ENCODE measurements at regions not wholly inside any gene's neighbourhood (a gene's known extent, or its start where the extent isn't known, plus 50 kb on each side); places are given as distances from the start of the nearest gene placed in this dataset.

DNA sequence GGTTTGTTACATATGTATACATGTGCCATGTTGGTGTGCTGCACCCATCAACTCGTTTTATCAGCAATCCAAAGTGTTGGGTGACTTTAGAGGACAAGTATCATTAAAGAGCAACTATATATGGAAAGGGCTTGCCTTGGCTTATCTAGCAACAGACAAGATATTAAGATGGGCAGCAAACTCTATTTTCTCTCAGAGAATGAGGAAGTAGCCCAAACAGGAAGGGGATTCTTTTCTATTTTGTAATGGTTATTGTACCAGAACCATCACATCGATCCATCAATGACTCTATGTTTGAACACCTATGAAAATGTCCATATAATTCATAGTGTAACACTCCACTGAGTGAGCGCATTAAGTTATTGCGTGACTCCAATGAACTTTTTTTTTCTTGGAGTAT, 260.1 kb upstream of the SLC24A2 start:
- H2BK120ac ChIP-seq (ENCODE audit: insufficient read depth, low read length, poor library complexity), result no peak overlapping the region
- H2AFZ ChIP-seq (ENCODE audit: insufficient read depth, low read length, poor library complexity), result no peak overlapping the region
- no CpG with 5 or more reads among the region's 4 CpGs for WGBS (ENCODE audit: extremely low coverage, insufficient coverage, insufficient read length)
- H3K36me3 ChIP-seq (ENCODE audit: control insufficient read depth in 1 of 2, insufficient read depth in 2 of 2, low read length in 2 of 2), result no peaks in the 10 kb centered on the region
- no peak overlapping the region for H3K23ac ChIP-seq (ENCODE audit: low read length)
- no peaks in the 10 kb centered on the region for H3K79me2 ChIP-seq (ENCODE audit: control insufficient read depth, insufficient read depth, low read length, poor library complexity)
- no peak overlapping the region for H2BK12ac ChIP-seq (ENCODE audit: low read length)
- no peak overlapping the region for H3K4me3 ChIP-seq (ENCODE audit: low read depth, low read length)
- H3K4me1 ChIP-seq (ENCODE audit: control insufficient read depth in 1 of 2, insufficient read depth in 2 of 2, low read length in 2 of 2), result no peaks in the 10 kb centered on the region
- H4K12ac ChIP-seq (ENCODE audit: low read depth, low read length), result no peak overlapping the region
- H2AK5ac ChIP-seq (ENCODE audit: low read length), result no peak overlapping the region
- no peaks in the 10 kb centered on the region for H3K79me1 ChIP-seq (ENCODE audit: low read length)
- no peak overlapping the region for H3K9ac ChIP-seq (ENCODE audit: low read length)
- no peak overlapping the region for H3K27ac ChIP-seq (ENCODE audit: low read depth, low read length)
- no peak overlapping the region for H4K91ac ChIP-seq (ENCODE audit: low read depth, low read length)
- H2BK5ac ChIP-seq (ENCODE audit: low read depth, low read length, poor library complexity), result no peak overlapping the region
- no peak overlapping the region for H3K18ac ChIP-seq (ENCODE audit: low read length)
- DNase-seq, result no peak
- H3K9me3 ChIP-seq (ENCODE audit: insufficient read depth, low read depth, low read length), result no peaks in the 10 kb centered on the region
- H3K4ac ChIP-seq (ENCODE audit: low read depth, low read length), result no peak overlapping the region
- no peaks in the 10 kb centered on the region for H3K27me3 ChIP-seq (ENCODE audit: insufficient read depth, low read length)
- no peak overlapping the region for H3K4me2 ChIP-seq (ENCODE audit: low read length)
- H4K8ac ChIP-seq (ENCODE audit: low read depth, low read length), result no peak overlapping the region
- no peak overlapping the region for H3K14ac ChIP-seq (ENCODE audit: low read length)

DNA sequence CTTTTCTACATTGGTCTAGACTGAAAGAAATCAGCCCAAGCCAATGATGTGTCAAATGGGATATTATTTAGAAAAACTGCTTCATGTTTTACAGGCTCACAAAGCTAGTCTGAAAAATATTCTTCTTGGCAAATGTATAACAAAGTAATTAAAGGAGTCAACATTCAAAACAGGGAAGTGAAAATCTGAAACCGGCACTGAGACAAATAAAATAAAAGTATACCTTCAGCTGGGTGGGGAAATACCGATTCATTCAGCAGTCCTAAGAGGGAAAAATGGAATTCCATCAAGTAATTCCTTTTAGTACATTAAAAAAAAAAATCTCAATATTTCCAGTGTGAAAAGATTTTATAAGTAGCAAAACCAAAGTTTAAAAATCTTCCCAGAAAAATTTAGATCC, 259.6 kb upstream of the SLC24A2 start:
- Histone ChIP-seq H2BK5ac (ENCODE audit: low read depth, low read length, poor library complexity) (no peak overlapping the region), H3K18ac (ENCODE audit: low read length) (no peak overlapping the region), H2AK5ac (ENCODE audit: low read length) (no peak overlapping the region), H3K79me1 (ENCODE audit: low read length) (no peaks in the 10 kb centered on the region), H3K4me3 (ENCODE audit: low read depth, low read length) (no peak overlapping the region), H2AFZ (ENCODE audit: insufficient read depth, low read length, poor library complexity) (no peak overlapping the region), H2BK120ac (ENCODE audit: insufficient read depth, low read length, poor library complexity) (no peak overlapping the region), H3K23ac (ENCODE audit: low read length) (no peak overlapping the region), H3K14ac (ENCODE audit: low read length) (no peak overlapping the region), H4K8ac (ENCODE audit: low read depth, low read length) (no peak overlapping the region), H3K9me3 (ENCODE audit: insufficient read depth, low read depth, low read length) (no peaks in the 10 kb centered on the region), H4K12ac (ENCODE audit: low read depth, low read length) (no peak overlapping the region), H3K36me3 (ENCODE audit: control insufficient read depth in 1 of 2, insufficient read depth in 2 of 2, low read length in 2 of 2) (no peaks in the 10 kb centered on the region), H3K27ac (ENCODE audit: low read depth, low read length) (no peak overlapping the region), H3K4me2 (ENCODE audit: low read length) (no peak overlapping the region), H3K9ac (ENCODE audit: low read length) (no peak overlapping the region), H3K79me2 (ENCODE audit: control insufficient read depth, insufficient read depth, low read length, poor library complexity) (no peaks in the 10 kb centered on the region), H3K4me1 (ENCODE audit: control insufficient read depth in 1 of 2, insufficient read depth in 2 of 2, low read length in 2 of 2) (no peaks in the 10 kb centered on the region), H4K91ac (ENCODE audit: low read depth, low read length) (no peak overlapping the region), H3K4ac (ENCODE audit: low read depth, low read length) (no peak overlapping the region), H3K27me3 (ENCODE audit: insufficient read depth, low read length) (no peaks in the 10 kb centered on the region), H2BK12ac (ENCODE audit: low read length) (no peak overlapping the region)
- WGBS (ENCODE audit: extremely low coverage, insufficient coverage, insufficient read length), result no CpG with 5 or more reads among the region's 2 CpGs
- no peak for DNase-seq

DNA sequence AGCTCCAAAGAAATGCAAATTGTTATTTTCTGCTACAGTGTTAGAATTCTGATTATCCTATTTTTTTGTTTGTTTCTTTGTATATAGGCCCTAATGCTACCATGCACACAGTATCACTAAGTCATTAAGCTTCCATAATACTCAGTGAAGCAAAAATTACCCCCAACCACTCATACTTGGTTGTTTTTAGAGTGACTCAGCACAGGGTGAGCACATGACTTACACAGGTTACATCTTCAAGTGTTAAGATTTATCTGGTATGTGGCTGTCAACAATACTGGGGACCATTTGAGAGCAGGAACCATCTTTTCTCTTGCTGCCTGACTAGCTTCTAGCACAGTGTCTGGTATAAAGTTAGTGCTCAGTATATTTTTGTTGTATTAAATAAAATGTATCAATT, 255.8 kb upstream of the SLC24A2 start:
- H4K8ac ChIP-seq (ENCODE audit: low read depth, low read length), result no peak overlapping the region
- H3K9me3 ChIP-seq (ENCODE audit: insufficient read depth, low read depth, low read length), result no peaks in the 10 kb centered on the region
- no peak overlapping the region for H3K23ac ChIP-seq (ENCODE audit: low read length)
- no peak for DNase-seq
- H2BK12ac ChIP-seq (ENCODE audit: low read length), result no peak overlapping the region
- no peak overlapping the region for H2AFZ ChIP-seq (ENCODE audit: insufficient read depth, low read length, poor library complexity)
- no peak overlapping the region for H2BK5ac ChIP-seq (ENCODE audit: low read depth, low read length, poor library complexity)
- H2AK5ac ChIP-seq (ENCODE audit: low read length), result no peak overlapping the region
- no peak overlapping the region for H3K4me2 ChIP-seq (ENCODE audit: low read length)
- H3K4me1 ChIP-seq (ENCODE audit: control insufficient read depth in 1 of 2, insufficient read depth in 2 of 2, low read length in 2 of 2), result no peaks in the 10 kb centered on the region
- H4K12ac ChIP-seq (ENCODE audit: low read depth, low read length), result no peak overlapping the region
- no peaks in the 10 kb centered on the region for H3K79me2 ChIP-seq (ENCODE audit: control insufficient read depth, insufficient read depth, low read length, poor library complexity)
- no peak overlapping the region for H3K4me3 ChIP-seq (ENCODE audit: low read depth, low read length)
- H3K79me1 ChIP-seq (ENCODE audit: low read length), result no peaks in the 10 kb centered on the region
- H3K9ac ChIP-seq (ENCODE audit: low read length), result no peak overlapping the region
- H3K27ac ChIP-seq (ENCODE audit: low read depth, low read length), result no peak overlapping the region
- H3K36me3 ChIP-seq (ENCODE audit: control insufficient read depth in 1 of 2, insufficient read depth in 2 of 2, low read length in 2 of 2), result no peaks in the 10 kb centered on the region
- H3K14ac ChIP-seq (ENCODE audit: low read length), result no peak overlapping the region
- H2BK120ac ChIP-seq (ENCODE audit: insufficient read depth, low read length, poor library complexity), result no peak overlapping the region
- no peak overlapping the region for H4K91ac ChIP-seq (ENCODE audit: low read depth, low read length)
- no peak overlapping the region for H3K4ac ChIP-seq (ENCODE audit: low read depth, low read length)
- no peak overlapping the region for H3K18ac ChIP-seq (ENCODE audit: low read length)
- H3K27me3 ChIP-seq (ENCODE audit: insufficient read depth, low read length), result no peaks in the 10 kb centered on the region

DNA sequence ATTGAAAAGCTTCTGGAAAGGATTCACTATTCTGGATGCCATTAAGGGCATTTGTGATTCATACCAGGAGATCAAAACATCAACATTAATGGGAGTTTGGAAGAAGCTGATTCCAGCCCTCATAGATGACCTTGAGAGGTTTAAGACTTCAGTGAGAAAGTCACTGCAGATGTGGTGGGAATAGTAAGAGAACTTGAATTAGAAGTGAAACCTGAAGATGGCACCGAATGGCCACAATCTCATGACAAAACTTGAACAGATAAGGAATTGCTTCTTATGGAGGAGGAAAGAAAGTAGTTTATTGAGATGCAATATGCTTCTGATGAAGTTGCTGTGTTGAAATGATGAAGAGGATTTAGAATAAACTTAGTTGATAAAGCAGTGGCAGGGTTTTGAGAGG, 254.6 kb upstream of the SLC24A2 start:
- H3K27ac ChIP-seq (ENCODE audit: low read depth, low read length), result no peak overlapping the region
- no peak overlapping the region for H3K14ac ChIP-seq (ENCODE audit: low read length)
- no peaks in the 10 kb centered on the region for H3K79me2 ChIP-seq (ENCODE audit: control insufficient read depth, insufficient read depth, low read length, poor library complexity)
- no peak overlapping the region for H3K9ac ChIP-seq (ENCODE audit: low read length)
- no peak overlapping the region for H3K4me3 ChIP-seq (ENCODE audit: low read depth, low read length)
- H2BK5ac ChIP-seq (ENCODE audit: low read depth, low read length, poor library complexity), result no peak overlapping the region
- no peak overlapping the region for H2AFZ ChIP-seq (ENCODE audit: insufficient read depth, low read length, poor library complexity)
- no peak overlapping the region for H3K18ac ChIP-seq (ENCODE audit: low read length)
- H4K8ac ChIP-seq (ENCODE audit: low read depth, low read length), result no peak overlapping the region
- H3K36me3 ChIP-seq (ENCODE audit: control insufficient read depth in 1 of 2, insufficient read depth in 2 of 2, low read length in 2 of 2), result no peaks in the 10 kb centered on the region
- no peak overlapping the region for H4K12ac ChIP-seq (ENCODE audit: low read depth, low read length)
- H3K79me1 ChIP-seq (ENCODE audit: low read length), result no peaks in the 10 kb centered on the region
- H3K9me3 ChIP-seq (ENCODE audit: insufficient read depth, low read depth, low read length), result no peaks in the 10 kb centered on the region
- no peak overlapping the region for H4K91ac ChIP-seq (ENCODE audit: low read depth, low read length)
- no peaks in the 10 kb centered on the region for H3K4me1 ChIP-seq (ENCODE audit: control insufficient read depth in 1 of 2, insufficient read depth in 2 of 2, low read length in 2 of 2)
- H3K23ac ChIP-seq (ENCODE audit: low read length), result no peak overlapping the region
- no peak for DNase-seq
- no CpG with 5 or more reads among the region's 1 CpG for WGBS (ENCODE audit: extremely low coverage, insufficient coverage, insufficient read length)
- no peak overlapping the region for H2AK5ac ChIP-seq (ENCODE audit: low read length)
- no peaks in the 10 kb centered on the region for H3K27me3 ChIP-seq (ENCODE audit: insufficient read depth, low read length)
- H2BK12ac ChIP-seq (ENCODE audit: low read length), result no peak overlapping the region
- H3K4ac ChIP-seq (ENCODE audit: low read depth, low read length), result no peak overlapping the region
- H2BK120ac ChIP-seq (ENCODE audit: insufficient read depth, low read length, poor library complexity), result no peak overlapping the region
- no peak overlapping the region for H3K4me2 ChIP-seq (ENCODE audit: low read length)

DNA sequence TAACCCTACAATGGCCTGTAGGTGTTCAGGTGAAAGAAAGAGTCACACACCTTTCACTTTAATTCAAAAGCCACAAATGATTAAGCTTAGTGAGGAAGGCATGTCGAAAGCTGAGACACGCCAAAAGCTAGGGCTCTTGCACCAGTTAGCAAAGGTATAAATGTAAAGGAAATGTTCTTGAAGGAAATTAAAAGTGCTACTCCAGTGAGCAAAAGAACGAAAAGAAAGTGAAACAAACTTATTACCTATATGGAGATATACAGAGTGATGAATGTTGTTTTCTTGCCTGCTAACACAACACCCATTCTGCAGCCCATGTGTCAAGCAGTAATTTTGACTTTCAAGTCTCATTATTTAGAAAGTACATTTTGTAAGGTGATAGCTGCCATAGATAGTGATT, 254.2 kb upstream of the SLC24A2 start:
- Histone ChIP-seq H2AK5ac (ENCODE audit: low read length) (no peak overlapping the region), H3K14ac (ENCODE audit: low read length) (no peak overlapping the region), H3K27ac (ENCODE audit: low read depth, low read length) (no peak overlapping the region), H4K8ac (ENCODE audit: low read depth, low read length) (no peak overlapping the region), H4K91ac (ENCODE audit: low read depth, low read length) (no peak overlapping the region), H3K4ac (ENCODE audit: low read depth, low read length) (no peak overlapping the region), H2AFZ (ENCODE audit: insufficient read depth, low read length, poor library complexity) (no peak overlapping the region), H2BK120ac (ENCODE audit: insufficient read depth, low read length, poor library complexity) (no peak overlapping the region), H3K79me2 (ENCODE audit: control insufficient read depth, insufficient read depth, low read length, poor library complexity) (no peaks in the 10 kb centered on the region), H4K12ac (ENCODE audit: low read depth, low read length) (no peak overlapping the region), H3K4me3 (ENCODE audit: low read depth, low read length) (no peak overlapping the region), H2BK12ac (ENCODE audit: low read length) (no peak overlapping the region), H3K9ac (ENCODE audit: low read length) (no peak overlapping the region), H3K9me3 (ENCODE audit: insufficient read depth, low read depth, low read length) (no peaks in the 10 kb centered on the region), H3K4me2 (ENCODE audit: low read length) (no peak overlapping the region), H3K23ac (ENCODE audit: low read length) (no peak overlapping the region), H3K79me1 (ENCODE audit: low read length) (no peaks in the 10 kb centered on the region), H2BK5ac (ENCODE audit: low read depth, low read length, poor library complexity) (no peak overlapping the region), H3K18ac (ENCODE audit: low read length) (no peak overlapping the region), H3K4me1 (ENCODE audit: control insufficient read depth in 1 of 2, insufficient read depth in 2 of 2, low read length in 2 of 2) (no peaks in the 10 kb centered on the region), H3K27me3 (ENCODE audit: insufficient read depth, low read length) (no peaks in the 10 kb centered on the region), H3K36me3 (ENCODE audit: control insufficient read depth in 1 of 2, insufficient read depth in 2 of 2, low read length in 2 of 2) (no peaks in the 10 kb centered on the region)
- no CpG with 5 or more reads among the region's 3 CpGs for WGBS (ENCODE audit: extremely low coverage, insufficient coverage, insufficient read length)
- no peak for DNase-seq

Measured in trophoblast cell (in vitro differentiated cells and primary cell).